NCI-H2107 treated with DMSO at 0.1 percent for 48 hours (cell line): ENCODE measurements at regions not wholly inside any gene's neighbourhood (a gene's known extent, or its start where the extent isn't known, plus 50 kb on each side); places are given as distances from the start of the nearest gene placed in this dataset.

Source experiments
- DNase-seq: peaks from one replicate; lab custom pipeline; 2025; ENCODE audit not compliant: unreplicated experiment; lab: John Stamatoyannopoulos, UW

GRCh38 chr5:167792514-167792913 lies 498.9 kb upstream of the WWC1 start:
- DNase-seq, result no peak

DNA sequence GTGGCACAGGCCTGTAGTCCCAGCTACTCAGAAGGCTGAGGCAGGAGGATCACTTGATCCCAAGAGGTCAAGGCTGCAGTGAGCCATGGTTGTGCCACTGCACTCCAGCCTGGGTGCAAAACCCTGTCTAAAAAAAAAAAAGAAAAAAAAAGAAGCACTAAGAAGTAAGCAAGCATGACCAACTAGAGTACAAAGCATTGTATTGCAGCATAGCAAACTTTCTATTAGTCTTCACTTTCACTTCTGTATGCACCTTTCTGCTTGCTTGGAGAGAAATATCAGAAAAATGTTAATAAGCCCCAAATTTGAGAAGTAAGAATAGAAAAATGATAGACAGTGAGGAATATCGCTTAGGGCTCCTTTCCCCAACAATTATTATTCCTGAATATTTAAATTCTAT lies 497.7 kb upstream of the WWC1 start:
- DNase-seq, result no peak

DNA sequence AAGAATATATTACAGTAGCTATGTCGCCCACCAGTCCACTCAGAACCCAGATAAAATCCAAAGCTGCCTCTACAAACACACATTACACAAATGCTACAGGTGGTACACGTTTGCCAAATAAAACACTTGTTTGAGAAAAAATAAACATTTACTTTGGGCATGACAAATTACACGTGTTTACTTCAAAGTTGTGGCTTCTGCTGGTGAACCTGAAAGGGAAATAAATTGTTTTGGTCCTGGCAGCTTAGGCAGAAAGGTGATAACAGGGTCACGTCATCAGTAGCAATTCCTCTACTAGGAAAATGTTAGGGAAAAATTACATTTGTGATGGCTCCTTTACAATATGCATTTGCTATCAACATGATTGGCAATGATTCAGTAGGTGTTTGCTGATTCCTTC lies 497.3 kb upstream of the WWC1 start:
- no peak for DNase-seq

GRCh38 chr5:167796672-167797071 lies 494.8 kb upstream of the WWC1 start:
- no peak for DNase-seq

GRCh38 chr5:167797933-167798332 lies 493.5 kb upstream of the WWC1 start:
- no peak for DNase-seq

DNA sequence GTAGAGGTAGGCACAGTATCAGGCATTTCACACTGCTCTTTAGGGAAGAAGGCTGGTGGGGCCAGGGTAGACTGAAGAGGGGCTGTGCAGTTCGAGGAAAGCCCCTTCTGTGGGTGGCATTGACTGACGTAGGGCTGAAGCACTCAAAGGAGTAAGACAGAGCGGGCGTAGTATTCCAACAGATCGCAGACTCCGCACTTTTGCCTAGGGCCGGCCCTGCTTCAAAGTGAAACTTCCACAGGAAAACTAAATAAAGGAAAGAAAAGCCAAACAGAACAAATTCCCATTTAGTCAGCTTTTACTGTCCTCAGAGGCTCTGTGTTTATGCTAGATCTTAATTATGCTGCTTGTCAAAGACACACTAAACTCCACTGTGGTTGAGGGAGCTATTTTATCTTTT lies 493.0 kb upstream of the WWC1 start:
- DNase-seq, result no peak

DNA sequence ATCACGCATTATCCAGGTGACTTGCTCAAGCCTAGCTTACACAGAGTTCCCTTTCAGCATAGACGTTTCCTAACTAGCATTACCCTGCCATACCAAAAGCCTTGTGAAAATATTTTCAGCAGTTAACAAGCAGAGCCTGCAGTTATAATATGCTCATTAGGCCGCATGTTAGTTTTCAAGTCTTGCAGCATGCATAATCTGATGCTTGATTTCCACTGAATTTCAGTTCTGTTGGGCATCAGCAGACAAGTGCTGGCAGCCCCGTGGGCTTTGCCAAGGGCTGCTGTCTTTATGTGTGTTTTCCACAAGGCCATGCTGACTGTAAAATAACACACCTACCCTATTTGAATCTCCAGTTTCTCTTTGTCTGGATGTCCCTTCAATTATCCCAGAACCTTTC lies 491.0 kb upstream of the WWC1 start:
- DNase-seq, result no peak

GRCh38 chr5:167801999-167802398 lies 489.4 kb upstream of the WWC1 start:
- DNase-seq, result no peak

DNA sequence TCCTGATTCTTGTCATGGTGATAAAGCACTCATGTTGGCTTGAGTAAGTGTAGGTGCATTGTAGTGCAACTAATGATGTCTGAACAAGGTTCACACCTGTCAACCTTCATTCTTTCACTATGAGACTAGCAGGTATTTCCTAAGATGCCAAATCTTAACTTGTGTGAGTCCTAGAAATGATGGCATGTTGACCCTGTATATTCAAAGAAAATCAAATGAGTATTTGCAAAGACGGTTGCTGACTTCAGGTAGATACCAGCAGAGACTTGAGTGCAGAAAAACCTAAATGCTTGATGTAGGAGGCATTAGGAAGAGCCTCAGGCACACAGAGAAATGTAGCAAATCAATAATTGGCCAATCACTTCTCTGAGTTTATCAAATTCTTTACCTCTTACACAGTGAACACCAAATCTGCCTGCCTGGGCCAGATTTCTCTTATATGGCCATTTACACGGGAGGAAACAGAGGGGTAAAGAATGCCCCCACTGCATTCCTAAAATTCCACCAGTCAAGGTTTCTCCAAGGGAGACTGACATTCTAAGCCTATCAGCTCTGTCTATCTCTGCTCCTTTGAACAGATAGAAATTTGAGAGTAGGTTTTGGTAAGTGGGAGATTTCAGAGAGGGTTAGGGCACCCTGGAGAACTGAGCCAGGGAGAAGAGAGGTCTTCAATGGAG lies 488.6 kb upstream of the WWC1 start:
- DNase-seq, result no peak

DNA sequence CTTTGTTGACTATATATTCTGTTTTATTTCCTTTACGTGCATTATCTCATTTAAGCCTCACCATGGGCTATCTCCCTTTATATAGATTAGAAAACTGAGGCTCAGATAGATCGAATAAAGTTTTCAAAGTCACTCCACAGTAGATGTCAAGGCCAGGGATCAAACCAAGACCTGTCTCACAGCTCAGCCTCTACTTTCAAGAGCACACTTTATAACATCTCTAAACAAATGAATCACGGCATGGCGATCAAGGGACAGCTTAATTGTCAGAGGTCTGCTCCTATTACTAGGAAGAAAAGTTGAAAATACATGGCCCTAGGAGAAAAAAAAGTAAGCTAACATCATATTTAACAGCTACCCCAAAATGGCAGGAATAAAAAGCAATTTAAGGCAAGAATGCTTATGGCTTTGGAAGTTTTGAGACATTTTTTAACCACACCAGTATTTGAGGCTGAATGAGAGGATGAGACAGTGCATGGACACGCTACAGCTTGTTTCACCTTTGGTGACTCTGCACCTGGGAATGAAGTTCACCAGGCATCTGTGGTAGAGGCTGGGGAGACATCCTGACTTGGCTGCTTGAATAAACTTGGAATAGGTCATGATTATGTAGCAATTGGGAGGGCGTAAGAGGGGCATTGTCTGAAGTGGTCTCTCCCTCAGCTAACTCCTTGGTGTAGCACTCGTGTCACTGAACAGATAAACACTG lies 486.8 kb upstream of the WWC1 start:
- no peak for DNase-seq

GRCh38 chr5:167810573-167810972 lies 480.9 kb upstream of the WWC1 start:
- DNase-seq, result no peak

DNA sequence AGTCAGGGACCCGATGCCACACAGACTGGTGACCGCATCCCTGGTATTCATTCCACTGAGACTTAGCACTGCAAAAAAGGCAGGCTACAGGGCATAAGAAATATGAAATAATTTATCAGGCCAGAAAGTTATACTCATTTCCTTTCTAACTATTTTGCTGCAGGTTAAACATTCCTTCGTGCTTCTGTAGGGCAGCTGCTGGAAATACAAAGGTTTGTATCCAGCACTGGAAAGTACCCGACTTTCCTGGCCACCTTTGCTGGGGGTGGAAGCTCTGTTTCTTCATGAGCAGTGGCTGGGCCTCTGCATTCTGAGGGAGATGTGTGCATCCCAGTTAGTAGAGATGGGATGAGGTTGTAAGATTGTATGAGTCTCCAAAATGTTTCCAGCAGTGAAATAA lies 478.6 kb upstream of the WWC1 start:
- DNase-seq, result no peak

GRCh38 chr5:167813389-167813788 lies 478.1 kb upstream of the WWC1 start:
- DNase-seq, result no peak

DNA sequence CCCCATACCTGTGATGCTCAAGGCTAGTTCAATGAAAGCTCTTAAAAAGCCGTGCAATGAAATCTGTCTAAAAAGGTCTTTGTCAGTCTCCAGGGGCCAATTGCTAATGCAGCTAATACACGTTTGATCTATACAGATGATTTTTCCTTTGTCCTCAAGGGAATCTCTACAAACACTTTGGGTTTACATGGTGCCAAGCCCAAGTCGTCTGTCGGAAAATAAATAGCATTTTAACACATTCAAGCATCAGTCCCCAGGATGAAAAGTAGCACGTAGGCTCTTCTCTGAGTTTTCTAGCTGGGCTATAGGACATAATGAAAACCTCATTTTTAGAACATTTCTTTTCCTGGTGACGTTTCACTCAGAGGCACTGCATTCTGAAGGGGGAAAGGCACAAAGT lies 477.4 kb upstream of the WWC1 start:
- DNase-seq, result no peak

GRCh38 chr5:167814828-167815227 lies 476.6 kb upstream of the WWC1 start:
- no peak for DNase-seq

- DNase-seq, result no peak
These were observed 475.1 kb upstream of the WWC1 start for GRCh38 chr5:167816354-167816753.

DNA sequence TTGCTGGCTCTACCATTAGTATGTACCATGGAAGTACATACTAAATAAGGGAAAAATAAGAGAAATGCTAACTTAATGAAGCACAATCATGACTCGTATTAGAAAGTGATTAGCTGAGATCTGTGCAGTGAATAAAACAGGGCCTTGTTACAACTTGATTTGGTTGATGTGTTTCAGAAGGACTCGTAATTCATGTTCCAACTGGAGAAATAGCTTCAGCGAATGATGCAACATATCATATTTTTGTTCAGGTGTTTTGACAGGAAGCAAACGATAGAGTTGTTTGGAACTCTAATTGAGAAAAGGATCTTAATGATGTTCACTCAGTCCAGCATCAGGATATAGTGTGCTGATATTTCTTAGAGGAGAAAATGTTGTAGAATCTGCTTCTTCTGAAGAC lies 474.6 kb upstream of the WWC1 start:
- no peak for DNase-seq

DNA sequence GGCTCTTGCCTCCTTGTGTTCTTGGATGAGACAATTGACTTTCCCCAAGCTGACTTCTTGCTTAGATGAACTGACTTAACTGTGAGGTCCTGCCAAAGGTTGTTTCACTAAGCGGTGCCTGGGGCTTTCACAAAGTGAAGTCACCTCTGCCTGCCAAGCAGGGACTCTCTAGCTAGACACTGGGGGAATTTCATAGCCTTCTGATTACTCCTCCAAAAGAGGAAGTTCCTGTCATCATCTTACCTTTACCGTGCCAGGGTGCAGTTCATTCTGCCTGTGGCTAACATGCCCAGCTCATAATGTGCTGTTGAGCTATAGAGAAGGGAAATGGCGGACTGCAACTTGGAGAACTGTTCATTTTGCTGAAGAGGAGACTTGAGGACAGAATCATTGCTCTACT lies 472.0 kb upstream of the WWC1 start:
- no peak for DNase-seq

GRCh38 chr5:167820101-167820990 lies 471.1 kb upstream of the WWC1 start:
- no peak for DNase-seq

- no peak for DNase-seq
These were observed 470.3 kb upstream of the WWC1 start for GRCh38 chr5:167821151-167821550.

DNA sequence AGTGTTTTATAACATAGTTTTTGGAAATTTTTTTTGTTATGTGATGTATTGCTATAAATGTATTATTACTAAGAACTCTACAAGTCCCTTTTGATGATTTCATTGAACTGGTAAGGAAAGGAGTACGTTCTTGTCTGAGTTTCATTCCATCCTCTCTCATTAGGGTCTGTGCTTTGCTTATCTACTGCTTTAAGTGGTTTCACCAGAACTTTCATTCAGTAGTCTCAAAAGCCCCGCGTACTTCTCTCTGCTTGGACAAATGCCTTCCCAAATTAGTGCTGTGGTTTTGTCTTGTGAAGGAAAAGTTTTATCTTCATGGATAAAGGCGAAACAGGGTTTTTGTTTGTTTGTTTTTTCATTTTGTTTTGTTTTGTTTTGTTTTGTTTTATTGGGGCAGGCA lies 469.8 kb upstream of the WWC1 start:
- no peak for DNase-seq

- no peak for DNase-seq
These were observed 469.2 kb upstream of the WWC1 start for GRCh38 chr5:167822241-167822640.
